HL-60/S4 (cell line): ENCODE measurements at regions not wholly inside any gene's neighbourhood (a gene's known extent, or its start where the extent isn't known, plus 50 kb on each side); places are given as distances from the start of the nearest gene placed in this dataset.
"Not testable (repeated sequence)": the region's sequence is repeated elsewhere in the genome, so short reads cannot be mapped to it uniquely, and the experiment has no call there.

ENCODE experiments used
- in situ Hi-C: fragments of 300-500 bp; cut with MboI; formaldehyde crosslinking; loops from 2 replicates; pipeline ENCODE4 v1.14.3; 2022; ENCODE audit warnings: low sequenced_read_pairs

DNA sequence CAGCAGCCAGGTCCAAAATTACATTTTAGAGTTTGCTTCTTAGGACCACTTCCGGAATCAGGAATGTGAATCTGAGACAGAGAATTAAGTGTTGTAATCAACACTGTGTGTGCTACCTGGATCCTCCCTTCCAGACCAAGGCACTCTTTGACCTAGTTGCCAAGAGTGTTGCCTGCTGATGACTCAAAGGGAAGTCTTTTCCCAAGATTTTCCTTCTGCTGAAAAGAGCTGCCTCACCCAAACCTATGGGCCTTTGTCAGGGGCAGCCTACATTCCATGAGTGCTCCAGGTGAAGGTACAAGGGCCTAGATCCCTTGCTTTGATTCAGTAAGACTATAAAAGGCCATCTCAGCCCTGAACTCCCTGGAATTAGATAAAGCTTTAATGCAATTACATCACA, 712.5 kb upstream of the ANKRD30A start:
- in situ Hi-C loops = no loop called here

DNA sequence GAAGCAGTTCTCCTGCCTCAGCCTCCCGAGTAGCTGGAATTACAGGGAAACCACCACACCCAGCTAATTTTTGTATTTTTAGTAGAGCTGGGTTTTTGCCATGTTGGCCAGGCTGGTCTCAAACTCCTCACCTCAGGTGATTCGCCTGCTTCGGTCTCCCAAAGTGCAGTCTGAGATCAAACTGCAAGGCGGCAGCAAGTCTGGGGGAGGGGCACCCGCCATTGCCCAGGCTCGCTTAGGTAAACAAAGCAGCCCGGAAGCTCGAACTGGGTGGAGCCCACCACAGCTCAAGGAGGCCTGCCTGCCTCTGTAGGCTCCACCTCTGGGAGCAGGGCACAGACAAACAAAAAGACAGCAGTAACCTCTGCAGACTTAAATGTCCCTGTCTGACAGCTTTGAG, 725.2 kb upstream of the ANKRD30A start:
- in situ Hi-C loops = not testable (repeated sequence)

DNA sequence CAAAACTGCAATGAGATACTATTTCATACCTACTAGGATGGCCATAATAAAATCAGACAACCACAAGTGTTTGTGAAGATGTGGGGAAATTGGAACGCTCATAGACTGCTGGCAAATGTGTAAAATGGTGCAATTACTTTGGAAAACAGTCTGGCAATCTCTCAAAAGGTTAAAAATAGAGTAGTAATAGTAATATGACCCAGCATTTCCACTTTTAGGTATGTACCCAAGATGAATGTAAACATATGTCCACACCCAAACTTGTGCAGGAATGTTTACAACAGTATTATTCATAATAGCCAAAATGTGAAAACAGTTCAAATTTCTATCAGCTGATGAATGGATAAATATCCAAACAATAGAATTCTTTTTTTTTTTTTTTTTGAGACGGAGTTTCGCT, 731.6 kb upstream of the ANKRD30A start:
- in situ Hi-C loops = no loop called here

DNA sequence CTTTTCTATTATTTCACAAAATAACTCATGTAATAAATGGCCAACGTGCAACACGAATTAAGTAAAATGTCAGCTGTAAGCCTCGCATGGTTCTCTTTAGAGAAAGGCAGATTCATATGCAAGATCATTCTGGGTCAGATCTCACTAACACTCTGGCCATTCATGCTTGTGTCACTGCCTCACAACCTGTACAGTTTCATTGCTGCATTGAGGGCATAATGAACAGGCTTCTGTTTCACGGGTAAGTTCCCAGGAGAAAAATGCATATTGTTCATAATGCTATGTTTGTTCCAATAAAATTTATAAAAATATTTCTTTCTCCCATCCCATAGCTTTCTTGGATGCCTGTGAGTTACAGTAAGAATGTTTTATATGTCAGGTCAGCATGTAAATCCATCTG, 734.0 kb upstream of the ANKRD30A start:
- in situ Hi-C loops = no loop called here

DNA sequence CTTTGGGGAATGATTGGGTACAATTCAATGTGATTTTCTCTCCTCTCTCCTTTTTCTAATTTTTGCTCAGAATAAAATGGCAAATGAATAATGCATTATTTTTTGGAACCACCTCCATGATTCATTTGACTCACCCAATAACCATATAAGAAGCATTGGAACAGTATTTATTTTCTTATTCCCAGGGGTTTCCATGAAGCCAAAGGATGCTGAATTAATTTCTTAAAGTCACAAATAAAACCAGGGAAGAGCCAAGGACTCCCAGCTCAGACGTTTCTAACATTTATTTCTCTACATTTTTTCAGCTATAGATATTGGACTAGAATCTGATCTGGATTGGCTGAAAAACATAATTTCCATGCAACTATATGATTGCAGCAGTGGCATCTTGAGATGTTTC, 735.2 kb upstream of the ANKRD30A start:
- in situ Hi-C loops = no loop called here

DNA sequence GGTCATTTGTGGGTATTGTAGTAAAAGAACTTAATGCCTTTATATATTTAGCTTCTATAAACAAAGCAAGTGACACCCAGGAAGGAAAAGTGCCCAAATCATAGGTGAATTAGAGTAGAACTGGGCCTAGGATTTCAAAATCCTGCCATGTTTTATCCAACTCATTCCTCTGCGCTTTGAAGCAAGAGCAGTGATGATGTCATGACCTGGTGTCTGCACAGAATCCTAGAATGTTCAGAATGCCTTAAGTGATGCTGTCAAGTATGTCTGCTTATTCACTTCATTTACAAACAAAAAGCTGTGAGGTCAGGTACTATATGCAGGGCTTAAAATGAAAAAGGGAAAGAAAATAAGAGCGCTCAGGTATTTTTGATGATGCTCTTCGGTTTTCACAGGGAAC, 737.2 kb upstream of the ANKRD30A start:
- in situ Hi-C loops = no loop called here

DNA sequence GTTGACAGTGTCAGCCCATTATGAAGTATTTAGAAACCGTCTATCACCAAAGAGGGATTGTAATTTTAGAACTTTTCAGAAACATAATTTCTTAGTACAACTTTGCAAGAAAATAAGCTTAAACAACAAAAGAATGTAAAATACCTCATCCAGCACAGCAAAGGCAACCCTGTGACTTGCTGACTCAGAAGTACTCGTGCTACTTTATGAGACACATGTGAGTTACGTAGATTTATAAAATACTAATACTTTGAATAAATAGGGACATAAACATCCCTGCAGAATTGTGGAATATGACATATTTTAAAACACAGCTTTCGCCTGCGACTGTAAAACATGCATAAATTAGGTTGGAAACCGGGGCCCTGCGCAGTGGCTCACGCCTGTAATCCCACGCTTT, 739.7 kb upstream of the ANKRD30A start:
- in situ Hi-C loops = no loop called here

DNA sequence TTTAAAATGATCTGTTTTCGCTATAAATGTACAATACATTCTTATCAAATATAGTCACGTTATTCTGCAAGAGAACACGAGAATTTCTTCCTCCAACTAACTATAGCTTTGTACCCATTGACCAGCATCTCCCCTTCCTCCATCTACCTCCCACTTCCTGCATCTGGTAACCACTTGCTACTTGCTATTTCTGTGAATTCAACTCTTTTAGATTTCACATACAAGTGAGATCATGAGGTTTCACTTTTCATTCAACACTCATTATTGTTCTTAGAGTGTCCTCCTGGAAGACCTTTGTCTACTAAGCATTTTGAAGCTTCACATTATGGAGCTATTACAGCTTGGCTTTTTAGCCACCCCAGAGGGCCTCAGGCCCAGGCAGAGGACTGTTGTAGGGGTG, 741.3 kb upstream of the FZD8 start:
- in situ Hi-C loops = no loop called here

DNA sequence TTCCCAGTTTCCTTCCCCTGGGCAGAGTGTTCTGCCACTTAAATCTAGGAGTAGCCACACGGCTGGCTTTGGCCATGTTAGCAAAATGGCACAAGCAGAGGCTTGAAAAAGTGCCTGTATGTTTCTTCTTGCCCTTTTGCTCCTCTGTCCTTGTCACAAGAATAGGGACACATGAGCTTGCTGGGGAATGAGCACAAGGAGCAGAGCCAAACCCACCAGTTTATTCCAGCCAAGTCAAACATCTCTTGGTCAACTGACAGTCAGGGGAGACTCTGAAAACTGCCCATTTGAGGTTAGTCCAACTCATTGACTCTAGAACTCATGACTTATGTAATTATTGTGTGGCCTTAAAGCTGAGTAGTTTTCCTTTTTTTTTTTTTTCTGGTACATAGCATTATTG, 739.7 kb upstream of the FZD8 start:
- in situ Hi-C loops = no loop called here

DNA sequence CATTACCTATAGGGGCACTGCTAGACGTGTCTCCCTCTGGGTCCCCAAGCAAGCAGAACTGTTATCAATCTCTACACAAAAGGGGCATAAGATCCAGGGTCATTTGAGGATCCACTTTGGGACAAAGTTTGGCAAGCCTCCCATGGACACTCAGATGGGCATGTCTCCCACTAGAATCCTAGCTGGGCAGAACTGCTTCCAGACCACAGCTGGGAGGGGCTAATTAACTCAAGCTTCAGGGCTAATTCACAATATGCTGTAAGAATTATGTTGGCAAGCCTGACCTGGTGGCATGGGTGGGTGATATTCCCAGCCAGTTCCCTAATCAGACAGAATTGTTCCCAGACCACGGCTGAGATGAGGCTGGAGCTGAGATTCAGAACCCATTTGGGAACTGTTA, 738.4 kb upstream of the FZD8 start:
- in situ Hi-C loops = no loop called here

DNA sequence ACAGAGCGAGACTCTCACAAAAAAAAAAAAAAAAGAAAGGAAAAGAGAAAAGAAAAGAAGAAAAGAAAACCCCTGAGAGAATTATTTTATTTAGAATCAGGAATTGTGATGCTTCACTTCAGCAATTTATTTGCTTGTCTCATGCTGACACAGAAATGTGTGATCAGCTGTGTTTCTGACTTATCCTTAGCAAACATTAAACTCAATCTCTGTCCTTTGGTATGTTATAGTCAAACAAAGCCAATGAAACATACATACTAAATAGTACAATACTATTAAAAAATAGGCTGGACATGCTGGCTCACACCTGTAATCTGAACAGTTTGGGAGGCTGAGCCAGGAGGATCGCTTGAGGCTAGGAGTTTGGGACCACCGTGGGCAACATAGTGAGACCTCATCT, 733.0 kb upstream of the FZD8 start:
- in situ Hi-C loops = no loop called here

DNA sequence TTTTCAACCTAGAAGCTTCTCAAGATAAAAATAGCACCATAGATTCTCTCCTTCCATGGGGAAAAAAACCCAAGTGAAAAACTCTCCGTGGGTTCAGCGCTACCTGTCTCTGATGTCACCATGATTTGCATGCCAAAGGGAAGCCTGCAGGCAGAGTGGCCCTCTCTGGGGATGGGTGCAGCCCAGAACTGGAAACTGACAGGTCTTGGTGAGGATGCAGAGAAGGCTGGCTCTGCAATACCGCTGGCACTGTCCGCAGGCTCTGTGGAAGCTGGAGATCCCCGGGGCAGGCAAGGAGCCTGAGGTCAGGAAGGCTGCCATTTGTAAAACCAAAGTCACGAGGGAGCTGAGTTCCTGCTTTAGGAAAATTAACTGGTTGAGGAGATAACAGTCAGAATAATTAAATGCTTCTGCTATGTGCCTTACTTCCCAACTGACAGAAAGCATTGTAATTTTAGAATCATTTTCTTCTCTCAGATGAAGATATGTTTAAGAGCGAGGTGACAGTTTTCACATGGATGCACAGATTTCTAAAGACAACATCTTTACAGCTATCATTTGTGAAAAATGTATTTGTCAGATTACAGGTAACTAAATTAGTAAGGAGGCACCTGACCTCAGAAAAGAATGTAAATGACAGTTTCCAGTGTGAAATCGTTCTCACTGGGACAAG, 731.5 kb upstream of the FZD8 start:
- in situ Hi-C loops = no loop called here

DNA sequence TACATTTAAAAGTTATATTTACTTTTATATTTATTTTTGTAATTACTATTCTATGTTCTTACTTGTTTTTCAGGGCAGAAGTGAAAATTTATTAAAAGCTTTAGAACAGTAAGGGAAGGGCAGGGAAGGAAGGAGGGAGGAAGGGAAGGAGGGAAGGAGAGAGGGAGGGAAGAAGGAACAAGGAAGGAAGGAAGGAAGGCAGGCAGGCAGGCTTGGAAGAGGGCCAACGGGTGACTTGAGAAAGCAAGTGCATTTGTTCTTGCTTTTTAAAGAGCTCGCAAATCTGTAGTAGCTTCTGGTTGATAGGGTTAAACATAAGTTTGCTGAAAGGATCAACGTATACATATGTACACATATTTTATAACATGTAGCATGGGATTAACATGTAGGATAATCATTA, 725.3 kb upstream of the FZD8 start:
- in situ Hi-C loops = no loop called here

DNA sequence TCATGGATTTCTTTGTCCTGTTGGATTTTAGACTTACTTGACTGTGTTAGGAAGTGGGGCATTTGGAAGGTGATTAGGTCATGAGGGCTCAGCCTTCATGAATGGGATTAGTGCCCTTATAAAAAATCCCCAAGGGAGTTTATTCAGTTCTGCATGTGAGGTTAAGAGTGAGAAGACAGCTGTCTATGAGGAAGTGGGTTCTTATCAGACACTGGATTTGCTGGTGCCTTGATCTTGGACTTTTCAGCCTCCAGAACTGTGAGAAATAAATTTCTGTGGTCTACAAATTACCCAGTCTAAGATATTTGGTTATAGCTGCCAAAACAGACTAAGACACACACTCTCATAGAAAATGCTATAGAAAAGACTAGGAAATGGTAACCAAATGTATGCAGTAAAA, 724.7 kb upstream of the FZD8 start:
- in situ Hi-C loops = no loop called here

DNA sequence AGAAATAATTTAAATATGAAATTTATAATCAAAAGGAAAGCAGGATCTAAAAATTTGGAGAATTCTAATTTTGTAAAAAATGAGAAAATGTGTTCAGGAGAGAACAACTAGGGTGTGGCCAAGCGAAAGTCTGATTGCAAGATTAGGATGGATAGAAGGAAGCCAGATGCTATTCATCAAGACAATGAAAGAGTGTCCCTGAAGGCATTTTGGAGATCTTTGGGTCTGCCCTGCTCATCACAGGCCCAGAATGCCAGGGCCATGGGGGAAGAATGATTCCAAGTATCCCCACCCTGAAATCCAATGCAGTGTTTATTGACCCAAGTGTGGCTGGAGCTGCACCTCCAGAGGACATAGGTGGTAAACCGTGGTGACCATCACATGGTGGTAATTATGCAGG, 724.0 kb upstream of the FZD8 start:
- in situ Hi-C loops = no loop called here

DNA sequence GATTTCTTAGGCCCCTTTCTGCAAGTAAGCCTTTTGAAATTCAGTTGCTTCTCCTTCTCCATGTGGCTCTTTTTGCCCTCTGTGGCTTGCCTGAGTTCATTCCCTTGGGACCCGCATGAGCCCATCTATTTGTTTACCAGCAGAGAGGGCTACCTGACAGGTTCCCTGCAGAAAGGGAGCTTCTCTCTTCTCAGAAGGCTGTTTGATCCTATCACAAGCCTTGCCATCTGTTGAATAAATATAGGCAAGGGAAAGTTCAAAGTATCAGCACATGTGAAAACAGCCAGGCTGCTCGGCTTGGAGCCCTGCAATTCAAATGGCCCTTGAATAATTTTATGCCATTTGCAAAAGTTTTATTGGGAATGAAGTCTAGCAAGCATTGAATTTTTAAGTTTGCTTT, 720.2 kb upstream of the FZD8 start:
- in situ Hi-C loops = no loop called here

DNA sequence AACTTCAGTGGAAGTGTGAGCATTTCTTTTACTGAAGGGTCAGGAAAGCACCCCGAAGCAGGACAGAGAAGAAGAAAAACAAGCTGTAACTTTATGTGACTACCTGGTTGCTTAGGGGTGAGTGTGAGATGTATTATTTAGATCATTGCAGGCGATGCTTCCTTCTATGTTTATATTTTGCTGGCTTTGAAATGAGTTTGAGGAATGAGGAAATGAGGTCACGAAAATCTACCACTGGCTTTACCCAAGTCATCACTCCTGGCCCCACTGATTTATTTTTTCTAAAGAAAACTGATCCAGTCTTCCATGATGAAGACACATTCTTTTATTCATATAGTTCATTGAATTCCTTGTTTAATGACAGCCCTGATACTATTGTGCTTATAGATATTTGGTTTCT, 716.6 kb upstream of the FZD8 start:
- in situ Hi-C loops = no loop called here

DNA sequence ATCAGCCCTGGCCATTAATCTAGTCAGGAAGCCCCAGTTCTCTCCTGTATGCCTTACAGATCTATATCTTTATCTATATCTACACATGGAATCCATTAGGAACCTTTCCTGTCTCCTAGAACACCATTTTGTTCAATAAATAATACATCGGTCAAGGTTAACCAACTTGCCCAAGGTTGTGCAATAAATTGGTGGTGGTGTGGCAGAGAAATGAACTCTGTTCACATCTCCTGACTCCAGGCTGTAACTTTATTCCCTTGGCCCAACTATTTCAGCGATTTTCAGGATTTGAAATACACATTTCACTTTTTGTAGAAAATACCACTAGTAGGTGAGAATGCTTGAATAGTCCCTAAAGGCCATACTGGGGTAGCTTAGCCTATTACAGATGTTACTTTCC, 712.5 kb upstream of the FZD8 start:
- in situ Hi-C loops = no loop called here

DNA sequence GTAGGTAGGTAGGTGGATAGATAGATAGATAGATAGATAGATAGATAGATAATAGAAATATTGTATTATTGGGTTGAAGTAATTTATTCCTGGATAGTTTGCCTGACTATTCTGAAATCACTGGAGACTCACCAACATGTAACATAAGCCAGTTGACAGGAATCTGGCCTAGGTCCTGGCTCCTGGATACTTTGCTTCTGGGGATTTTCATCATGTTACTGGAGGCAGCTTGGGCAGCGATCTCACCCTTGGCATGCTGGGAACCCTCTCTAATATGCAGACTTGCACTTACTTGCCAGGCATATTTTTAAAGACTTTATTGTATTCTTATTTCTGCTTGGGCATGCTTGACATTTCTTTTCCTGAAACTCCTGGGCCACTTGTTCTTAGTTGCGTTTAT, 709.1 kb upstream of the FZD8 start:
- in situ Hi-C loops = no loop called here

DNA sequence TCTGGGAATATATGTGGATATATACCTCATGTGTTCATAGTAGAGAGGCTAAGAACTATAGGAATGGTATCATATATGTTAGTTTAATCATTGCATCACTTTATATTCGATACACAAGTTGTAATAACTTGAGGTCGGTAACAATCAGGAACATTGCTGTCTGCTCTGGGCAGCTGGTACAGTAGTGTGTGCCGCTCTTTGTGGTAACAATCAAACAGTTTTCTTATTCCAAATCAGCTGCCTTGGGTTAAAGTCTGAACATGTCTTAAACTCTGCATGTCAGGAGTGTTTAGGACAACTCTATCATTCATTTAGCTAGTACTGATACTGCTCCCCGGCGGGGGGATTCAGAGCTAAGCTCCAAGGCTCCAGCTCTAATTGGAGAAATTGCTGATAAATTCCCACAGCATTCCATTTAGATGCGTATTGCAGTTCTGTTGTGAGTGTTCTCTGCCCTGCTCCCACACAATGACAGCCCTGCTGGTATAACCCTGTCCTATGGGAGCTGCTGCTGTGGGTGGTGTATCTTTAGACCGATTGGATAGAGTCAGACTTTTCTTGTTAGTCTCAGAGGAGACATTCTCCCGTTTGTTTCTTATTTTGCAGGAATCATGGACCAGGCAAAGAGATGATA, 707.5 kb upstream of the FZD8 start:
- in situ Hi-C loops = no loop called here

DNA sequence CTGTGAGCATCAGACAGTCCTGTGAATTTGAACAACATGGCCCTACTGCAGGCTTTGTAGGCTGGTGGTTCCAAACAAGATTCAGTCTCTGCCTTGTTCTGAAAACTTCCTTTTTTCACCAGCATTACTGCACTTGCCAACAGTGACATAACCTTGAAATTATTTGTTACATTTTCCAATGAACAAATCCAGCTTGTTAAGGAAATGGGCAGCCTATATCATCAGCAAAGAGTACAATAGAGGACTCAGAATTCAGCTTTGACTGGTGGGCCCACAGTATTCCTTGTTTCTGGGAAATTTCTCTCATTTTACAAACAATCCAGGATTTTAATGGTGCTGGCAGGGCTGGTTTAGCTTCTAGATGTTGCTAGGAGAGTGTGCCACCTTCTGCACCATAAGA, 703.7 kb upstream of the FZD8 start:
- in situ Hi-C loops = no loop called here

DNA sequence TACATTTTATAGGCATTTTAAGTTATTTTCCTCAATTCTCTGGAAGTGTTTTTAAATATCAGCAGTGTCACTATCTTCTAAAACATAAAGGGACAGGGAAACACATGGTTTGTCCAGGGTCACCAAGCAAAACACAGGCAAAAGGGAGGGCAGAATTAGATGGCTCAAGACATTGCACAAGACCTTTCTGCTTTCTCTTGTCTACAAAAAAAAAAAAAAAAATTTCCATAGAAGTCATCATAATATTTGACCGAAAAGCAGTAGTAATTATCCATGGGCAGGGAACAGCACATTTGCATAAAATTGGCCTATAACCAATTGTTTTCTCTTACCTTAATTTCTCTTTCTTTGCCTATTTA, 703.1 kb upstream of the FZD8 start:
- in situ Hi-C loops = no loop called here
